HG02798 (cell line): ENCODE measurements at regions not wholly inside any gene's neighbourhood (a gene's known extent, or its start where the extent isn't known, plus 50 kb on each side); places are given as distances from the start of the nearest gene placed in this dataset.
A peak's percentile ranks its signal among the peaks of the same experiment; 100 is the strongest.
"Not testable (repeated sequence)": the region's sequence is repeated elsewhere in the genome, so short reads cannot be mapped to it uniquely, and the experiment has no call there.

Experiments
- ATAC-seq: cut with Tn5 transposase; IDR thresholded peaks from one replicate; pipeline ENCODE4 v1.9.1; 2021; ENCODE audit warnings: mild to moderate bottlenecking; ENCODE audit not compliant: unreplicated experiment, poor library complexity

DNA sequence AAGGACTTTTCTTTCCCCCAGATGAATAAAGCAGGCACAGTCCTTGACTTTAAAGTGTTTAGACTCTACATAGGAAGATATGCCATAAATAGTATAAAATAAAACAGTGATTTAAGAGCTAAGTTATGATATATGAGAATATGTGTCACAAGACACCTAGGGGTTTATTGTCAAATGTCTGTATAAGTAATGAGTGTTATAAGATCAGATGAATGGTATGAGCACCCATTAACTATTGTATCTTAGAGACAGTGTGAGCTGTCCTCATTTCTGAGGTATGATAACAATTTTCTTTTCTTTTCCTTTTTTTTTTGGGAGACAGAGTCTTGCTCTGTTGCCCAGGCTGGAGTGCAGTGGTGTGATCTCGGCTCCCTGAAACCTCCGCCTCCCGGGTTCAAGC is 365.3 kb downstream of the RND3 start:
- ATAC-seq: no peak

DNA sequence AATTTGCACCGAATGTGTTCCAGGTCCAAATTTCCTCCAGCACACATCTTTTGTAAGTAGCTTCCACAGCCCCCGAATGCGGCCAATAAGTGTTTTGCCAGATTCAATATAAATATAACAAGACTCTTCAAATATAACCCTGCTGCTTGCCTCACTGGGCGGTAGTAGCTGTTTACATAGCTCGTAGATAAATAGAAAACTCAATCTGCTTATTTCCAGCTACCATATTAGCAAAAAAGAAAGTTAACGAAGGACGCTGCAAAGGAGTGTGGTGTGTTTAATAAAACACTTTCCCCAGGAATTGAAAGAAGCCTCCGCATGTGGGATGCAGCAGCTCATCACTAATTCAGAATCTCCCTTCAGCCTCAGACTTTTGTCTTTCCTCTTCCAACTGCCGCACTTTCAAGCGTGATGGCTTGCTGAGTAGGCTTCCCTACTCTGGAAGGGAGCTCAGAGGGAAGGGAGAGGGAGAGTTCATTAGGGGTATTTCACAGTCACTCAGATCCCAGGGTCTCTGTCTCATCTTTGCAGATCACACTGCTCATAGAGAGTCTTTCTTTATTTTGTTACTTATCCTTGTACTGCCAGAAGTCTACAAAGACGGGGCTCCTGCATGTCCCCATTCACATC is 367.0 kb downstream of the RND3 start:
- no peak for ATAC-seq

DNA sequence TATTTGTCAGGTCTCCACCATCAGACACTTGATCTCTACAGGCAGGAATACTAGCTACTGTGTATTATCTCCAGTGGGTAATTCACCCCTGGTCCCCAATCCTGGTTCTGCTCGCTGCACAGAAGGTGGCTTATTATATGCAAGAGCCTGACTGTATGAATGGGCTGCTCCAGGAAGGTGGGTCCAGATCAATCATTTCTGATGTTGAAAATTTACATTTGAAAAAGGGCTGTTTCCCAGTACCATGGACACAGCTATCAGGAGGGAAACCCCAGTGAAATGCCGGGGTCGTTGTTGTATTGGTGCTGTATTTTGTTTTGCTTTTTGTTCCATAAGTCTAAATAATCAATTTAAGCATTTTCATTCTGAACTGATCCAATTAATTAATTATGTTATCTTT is 367.6 kb downstream of the RND3 start:
- no peak for ATAC-seq

DNA sequence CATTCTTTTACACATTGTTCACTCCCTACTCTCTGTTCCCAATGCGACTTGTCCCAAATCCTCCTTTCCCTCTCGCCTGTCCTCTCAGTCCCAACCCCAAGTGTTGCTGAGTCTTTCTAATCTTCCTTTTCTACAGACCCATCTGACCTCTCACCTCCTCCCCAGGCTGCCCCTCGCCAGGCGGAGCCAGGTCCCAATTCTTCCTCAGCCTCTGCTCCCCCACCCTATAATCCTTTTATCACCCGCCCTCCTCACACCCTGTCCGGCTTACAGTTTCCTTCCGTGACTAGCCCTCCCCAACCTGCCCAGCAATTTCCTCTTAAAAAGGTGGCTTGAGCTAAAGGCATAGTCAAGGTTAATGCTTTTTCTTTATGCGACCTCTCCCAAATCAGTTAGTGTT is 373.4 kb downstream of the RND3 start:
- ATAC-seq: not testable (repeated sequence)

DNA sequence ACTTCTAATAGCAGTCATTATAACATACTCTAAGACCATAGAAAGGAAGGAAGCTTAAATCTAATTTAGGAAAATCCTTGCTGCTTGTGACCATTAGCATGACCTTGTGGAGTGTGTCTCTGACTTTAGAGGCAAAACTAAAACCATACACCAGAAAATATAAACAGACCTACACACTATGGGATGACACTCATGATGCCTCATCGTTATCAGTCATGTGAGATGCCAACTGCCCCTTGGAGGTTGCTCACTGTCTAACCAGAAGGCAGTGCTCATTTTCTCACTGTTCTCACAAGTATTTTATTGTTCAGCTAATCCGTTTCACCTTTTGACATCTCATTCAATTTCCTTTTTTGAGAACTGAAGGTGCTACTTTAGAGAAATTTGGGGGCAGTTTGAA is 376.9 kb downstream of the RND3 start:
- no peak for ATAC-seq

DNA sequence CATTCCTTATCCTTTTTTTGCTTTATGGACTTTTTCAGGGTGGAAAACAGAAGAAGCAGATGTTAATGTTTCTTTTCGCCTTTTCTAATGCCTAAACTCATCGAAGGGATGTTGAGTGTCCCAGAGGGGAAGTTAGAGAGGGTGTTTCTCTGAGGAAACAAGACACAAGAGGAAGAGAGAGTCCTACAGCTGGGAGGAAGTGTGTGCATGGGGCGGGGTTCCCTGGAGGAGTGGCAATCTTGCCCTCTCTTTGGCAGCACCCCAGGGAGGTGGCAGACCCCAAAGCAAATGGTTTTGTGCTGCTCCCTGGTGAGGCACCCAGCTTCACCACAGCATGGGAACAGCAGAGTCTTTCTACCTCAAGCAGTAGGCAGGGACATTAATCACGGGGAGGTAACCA is 377.6 kb downstream of the RND3 start:
- ATAC-seq: no peak

DNA sequence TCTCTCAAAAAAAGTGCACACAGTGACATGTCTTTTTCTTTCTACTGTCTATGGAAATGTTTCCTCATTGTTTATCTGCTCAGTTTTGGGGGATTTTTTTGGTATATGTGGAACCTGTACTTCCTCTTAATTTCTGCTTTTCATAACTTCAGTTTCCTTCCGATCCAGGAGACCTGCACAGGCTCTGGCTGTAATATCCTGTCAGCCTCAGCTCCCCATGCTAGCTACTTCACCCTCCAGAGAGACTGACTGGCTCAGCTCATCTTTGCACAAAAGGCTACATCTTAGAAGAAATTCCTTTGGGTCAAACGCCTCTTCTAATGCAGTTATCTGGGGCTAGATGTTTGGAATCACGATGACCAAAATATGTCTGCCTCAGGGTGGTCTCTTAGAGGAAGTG is 378.4 kb downstream of the RND3 start:
- no peak for ATAC-seq

DNA sequence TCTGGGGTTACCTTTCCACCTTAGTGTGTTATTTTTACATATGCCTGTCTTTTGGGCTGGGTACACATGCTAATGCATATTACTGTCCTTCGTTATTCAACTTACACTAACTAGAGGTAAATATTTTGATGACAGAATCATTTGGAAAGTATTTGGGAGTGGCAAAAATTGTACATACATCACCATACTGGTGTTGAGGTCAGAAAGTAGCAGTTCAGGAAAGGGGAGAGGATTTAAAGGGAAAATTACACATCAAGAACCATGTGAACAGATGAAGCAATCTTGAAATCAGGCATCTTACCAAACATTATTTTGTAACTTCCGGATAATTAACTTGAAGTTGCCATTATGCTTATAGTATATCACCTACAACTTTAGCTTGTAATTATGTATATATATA is 379.7 kb downstream of the RND3 start:
- no peak for ATAC-seq

DNA sequence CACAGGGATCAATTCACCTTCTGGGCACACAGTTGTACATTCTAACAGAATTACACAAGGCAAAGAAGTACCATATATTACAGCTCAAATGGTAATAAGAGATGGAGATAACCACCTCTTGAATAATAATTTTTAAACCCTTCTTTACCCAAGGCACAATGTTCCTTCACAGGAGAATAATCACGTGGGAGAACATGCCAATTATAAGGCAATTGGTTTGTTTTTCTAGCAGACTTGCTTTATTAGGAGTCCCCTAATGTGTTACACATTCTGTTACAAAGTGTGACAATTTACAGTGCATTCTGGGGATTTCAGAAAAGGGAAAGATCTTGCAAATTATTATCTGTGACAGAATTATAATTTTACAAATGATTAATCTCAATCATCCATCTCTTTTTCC is 380.3 kb downstream of the RND3 start:
- ATAC-seq: no peak

DNA sequence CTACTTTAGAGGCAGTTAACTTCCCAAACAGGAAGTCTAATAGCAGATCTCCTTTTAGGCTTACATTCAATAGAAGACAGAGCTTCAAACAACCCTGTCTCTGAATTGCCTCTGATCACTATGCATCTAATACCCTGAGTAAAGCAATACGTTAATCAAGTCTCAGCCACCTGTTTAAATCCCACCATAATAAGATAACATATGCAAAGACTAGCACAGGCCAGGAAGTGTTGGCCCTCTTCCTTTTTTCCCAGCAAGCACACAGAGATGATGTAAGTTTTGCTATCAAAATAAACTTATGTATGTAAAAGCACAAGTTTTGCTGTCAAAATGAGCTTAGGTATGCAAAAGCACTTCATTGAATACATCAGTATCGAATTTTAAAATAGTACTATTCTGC is 385.5 kb downstream of the RND3 start:
- no peak for ATAC-seq

DNA sequence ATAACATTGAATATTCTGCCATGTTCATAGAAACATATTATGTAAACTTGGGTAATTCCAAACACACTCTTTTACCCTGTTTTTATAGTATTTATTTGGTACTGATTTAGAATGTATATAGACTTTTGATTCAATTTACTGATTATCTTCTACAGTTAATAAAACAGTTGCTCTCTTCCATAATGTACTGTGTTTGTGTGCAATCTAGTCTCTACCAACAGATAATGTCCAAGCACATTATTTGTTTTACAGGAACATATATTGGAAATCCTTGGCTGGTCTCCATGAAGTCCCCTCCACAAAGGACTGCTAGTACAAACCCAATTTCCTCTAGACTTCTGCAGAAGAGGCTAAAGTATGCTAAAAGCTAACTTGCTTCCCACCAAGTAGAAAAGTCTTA is 386.6 kb downstream of the RND3 start:
- ATAC-seq: no peak

DNA sequence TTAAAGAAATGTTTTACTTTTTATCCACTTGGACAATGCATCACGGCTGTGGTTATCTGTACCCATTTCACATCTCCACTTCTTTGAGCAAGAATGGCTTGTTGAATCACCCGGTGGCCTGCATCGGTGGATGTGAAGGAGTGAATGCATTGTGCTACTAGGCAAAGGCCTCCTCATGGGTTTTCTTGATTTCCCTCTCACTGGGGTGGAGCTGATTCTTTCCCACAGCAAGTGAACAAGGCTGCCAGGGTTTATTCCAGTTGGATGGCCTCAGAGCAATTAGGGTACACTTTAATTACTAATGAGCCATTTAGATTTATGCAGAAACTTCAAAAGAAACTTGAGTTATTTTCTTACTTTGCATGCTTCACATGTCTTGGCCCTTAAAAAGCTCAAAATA is 387.1 kb downstream of the RND3 start:
- no peak for ATAC-seq

DNA sequence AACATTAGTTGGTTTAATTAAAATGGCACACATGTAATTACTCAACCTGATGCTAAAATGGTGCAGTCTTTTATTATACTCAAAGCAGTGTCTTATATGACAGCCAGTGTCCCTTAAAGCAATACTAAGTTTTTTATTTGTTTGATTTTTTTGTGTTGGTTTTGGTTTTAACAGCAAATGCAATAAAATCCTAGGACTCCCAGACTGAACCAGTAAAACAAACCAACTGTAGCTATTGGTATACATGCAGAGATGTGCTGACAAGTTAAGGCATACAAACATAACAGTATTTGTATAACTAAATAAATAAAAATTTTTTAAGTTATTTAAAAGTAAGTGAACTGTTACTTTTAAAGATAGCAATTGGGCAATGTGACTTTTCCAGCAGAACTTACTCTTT is 387.7 kb downstream of the RND3 start:
- no peak for ATAC-seq

DNA sequence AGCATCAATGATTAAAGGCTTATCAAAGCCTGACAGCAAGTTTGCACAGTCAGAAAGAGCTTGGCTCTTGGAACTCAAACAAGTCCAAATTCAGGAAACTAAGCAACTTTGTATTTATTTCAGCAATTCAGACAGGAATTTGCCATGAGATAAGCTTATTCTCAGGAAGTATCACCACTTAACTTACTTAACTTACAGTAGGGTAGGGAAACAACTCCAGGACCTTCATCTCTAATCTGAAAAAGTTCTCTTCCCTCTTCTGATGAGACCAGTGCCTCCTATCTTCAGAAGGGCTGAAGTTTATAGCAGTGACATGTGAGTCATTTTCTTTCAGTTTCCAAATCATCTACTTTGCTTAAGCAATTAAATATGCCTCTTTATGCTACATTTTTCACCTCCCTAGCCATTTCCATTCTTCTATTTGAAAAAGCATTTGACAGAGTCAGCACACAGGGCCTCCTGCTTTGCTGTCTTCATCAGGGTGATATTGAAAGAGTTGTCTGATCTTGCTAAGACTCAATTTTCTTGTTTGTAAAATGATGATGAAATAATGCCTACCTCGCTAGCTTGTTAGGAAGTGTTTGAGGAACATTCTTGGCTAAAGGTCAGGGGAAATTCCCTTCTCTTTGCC is 389.5 kb downstream of the RND3 start:
- ATAC-seq: peak; percentile 39

DNA sequence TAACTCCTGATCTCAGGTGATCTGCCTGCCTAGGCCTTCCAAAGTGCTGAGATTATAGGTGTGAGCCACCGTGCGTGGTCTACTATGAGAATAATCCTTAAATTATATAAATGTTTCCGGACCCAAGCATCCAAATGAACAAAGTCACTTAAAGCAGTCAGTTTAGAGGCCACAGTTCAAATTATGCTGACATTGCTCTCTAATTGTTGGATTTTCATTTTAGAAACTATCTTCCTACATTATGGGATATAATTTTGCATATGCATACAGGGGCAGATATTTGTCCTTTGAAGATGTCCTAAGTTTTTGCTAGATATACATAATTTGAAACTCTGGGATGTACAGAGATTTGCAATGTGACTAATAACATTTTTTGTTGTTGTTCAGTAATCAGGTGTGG is 390.1 kb downstream of the RND3 start:
- ATAC-seq: no peak

DNA sequence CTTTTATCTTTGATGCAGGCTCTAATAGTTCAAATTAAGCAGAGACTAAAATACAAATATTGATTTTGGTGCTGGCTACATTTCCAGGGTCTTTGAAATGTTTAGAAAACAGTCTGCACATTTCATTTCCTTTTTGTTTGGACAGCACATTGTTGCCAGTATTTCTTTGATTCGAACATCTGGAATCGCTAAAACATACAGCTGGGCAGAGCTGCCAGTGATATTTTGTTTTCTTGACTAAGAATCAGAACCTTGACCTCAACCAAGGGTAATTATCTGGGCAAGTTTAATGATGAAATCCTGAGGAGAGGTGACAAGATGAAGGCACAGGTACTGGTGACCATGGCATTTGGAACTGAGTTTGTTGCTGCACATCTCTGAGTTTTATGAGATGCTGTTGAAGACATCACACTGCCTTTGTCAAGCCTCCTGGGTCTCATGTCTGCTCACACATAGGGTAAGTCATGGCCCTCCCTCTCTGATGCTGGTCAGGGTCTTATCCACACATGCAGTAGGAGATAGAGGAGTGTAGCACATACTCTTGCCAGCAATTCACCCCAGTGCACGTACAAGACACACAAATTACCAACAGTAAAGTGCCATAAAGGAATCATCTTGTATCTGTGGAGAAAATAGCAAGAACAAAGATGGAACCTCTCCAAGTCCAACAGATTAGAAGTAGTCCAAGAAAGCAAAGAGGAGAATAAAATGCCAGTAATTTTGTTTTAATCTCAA is 391.9 kb downstream of the RND3 start:
- no peak for ATAC-seq

DNA sequence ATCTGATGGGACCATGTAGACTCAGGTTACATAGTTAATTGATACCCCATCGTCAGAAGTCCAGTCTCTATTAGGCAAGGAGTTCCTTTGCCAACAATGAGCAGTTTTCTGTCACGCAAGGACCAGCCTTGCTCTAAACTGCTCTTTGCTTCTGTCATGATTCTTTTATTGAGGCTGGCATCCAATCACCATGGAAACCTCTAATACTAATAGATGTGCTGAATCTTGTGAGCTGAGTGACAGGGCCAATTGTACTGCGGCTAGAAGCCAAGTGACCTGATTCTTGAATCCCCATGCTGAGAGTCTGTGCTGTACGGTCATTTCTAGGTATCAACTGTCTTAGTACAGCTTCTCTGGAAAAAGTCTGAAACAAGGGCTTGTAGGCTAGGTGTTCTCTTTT is 395.6 kb downstream of the RND3 start:
- ATAC-seq: no peak

DNA sequence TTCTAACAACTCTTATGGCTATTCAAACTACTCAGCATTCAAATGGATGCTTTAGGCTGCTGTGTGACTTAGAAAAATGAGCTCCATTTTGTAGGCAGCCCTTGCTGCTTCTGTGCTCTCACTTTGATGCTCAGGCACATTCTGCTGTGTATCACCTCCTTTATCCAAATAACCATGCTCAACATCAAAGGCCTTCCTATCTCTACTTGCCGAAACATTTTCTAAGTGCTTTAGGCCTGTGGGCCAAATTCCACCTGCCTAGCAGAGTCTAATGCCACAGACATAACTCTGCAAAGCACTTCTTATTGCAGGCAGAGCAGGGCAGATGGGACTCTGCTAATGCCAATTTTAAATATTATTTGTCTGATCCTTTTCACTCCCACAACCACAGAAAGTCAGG is 397.4 kb downstream of the RND3 start:
- ATAC-seq: no peak

DNA sequence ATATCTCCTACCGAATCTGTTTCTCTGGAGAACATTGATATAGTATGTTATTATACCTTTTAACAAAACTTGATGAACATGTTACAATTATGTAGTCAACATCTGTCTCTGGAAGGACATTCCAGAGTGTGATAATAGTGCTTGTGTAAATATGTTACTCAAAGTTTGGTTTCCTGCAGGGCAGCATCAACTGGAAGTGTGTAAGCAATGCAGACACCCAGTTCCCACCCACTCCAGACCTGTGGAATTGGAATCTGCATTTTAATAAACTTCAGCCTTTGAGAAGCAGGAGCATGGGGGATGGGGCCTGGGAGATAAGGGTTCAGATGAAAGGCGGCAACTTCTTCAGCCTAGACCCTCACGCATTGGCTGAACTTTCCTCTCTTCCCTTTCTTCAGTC is 398.9 kb downstream of the RND3 start:
- no peak for ATAC-seq

DNA sequence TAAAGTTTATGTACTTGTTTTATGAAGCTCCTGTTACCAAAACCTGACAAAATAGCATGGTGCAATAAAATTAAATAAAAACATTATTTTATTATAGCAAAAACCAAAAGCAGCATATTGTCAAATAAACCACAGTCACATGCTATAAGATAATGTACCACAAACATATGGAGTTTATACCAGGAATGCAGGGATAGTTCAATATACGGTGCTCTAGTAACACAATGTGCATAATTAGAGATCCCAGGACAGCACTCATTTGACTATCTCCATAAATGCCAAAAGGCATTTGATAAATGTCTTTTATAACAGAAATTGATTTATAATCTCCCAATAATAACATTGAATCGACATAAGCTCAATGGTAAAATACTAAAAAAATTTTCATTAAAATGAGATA is 402.0 kb downstream of the RND3 start:
- ATAC-seq: no peak

DNA sequence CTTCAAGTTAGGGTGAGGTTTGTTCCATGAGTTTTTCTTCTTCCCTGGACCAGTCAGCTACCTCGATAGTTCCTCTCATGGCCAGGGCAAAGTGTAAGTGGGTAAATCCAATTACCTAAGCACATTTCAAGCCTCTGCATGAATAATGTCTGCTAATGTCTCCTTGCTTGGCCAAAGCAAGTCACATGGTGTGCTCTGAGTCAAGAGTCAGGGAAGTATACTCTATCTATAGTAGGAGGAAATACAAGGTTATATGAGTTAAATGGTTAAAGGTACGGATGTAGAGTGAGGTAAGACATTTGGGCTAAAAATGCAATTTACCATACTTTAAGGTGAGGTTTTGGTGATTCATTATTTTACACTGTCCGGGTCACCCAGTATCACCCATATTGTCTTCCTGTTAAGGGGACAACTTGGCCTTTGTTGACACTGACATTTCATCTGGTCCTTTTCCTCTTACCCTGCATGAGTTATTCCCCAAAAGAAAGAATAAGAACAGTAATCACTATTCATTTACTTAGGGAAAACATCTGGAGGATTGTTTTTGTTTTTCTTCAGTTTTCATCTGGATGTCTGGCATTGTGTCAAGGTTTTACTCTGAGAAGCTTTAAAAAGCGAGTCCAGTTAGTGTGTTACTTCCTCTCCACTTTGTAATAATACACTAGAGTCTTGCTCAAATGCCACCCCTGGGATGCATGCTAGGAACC is 405.5 kb downstream of the RND3 start:
- no peak for ATAC-seq
